Transverse colon (tissue), 4 donors: ENCODE measurements at regions not wholly inside any gene's neighbourhood (a gene's known extent, or its start where the extent isn't known, plus 50 kb on each side); places are given as distances from the start of the nearest gene placed in this dataset.

Experiments used
- DNase-seq: peaks from one replicate; pipeline ENCODE4 v3.0.0-alpha.2; 2019
- H3K27ac ChIP-seq, 4 donors: fragments of 200-600 bp; sonication (generic); 2 replicates each; pipeline ENCODE4 v1.5.1; 2016 to 2018; ENCODE audit warnings: inconsistent platforms in 4 of 4
- H3K27me3 ChIP-seq: fragments of 200-600 bp; sonication (generic); 2 replicates; pipeline ENCODE4 v1.5.1; 2017; ENCODE audit warnings: inconsistent platforms
- H3K36me3 ChIP-seq, 4 donors: fragments of 200-600 bp; sonication (generic); 2 replicates each; pipeline ENCODE4 v1.5.1; 2017 to 2019; ENCODE audit warnings: inconsistent platforms in 4 of 4
- H3K4me1 ChIP-seq, 4 donors: fragments of 200-600 bp; sonication (generic); 2 replicates each; pipeline ENCODE4 v1.5.1; 2017 to 2020; ENCODE audit warnings: inconsistent platforms in 4 of 4
- H3K4me3 ChIP-seq, 4 donors: fragments of 200-600 bp; sonication (generic); 1 replicate in 1 of 4; 2 replicates in 3 of 4; pipeline versions ENCODE4 v1.5.1 to v1.6.1; 2017 to 2019; ENCODE audit warnings: inconsistent platforms in 4 of 4
- H3K9me3 ChIP-seq, 2 donors: fragments of 200-600 bp; sonication (generic); 2 replicates each; pipeline ENCODE4 v1.5.1; 2017 to 2019; ENCODE audit warnings: inconsistent platforms in 2 of 2
- EP300 ChIP-seq: sonication (generic); formaldehyde crosslinking; IDR thresholded peaks from one replicate; pipeline ENCODE4 v1.6.1; 2017; ENCODE audit warnings: antibody characterized with exemption, low read depth
- POLR2A ChIP-seq: fragments of 450-650 bp; IDR thresholded peaks from one replicate; pipeline ENCODE4 v1.6.1; 2016; ENCODE audit warnings: antibody characterized with exemption, mild to moderate bottlenecking, moderate library complexity
- POLR2AphosphoS5 ChIP-seq, 3 donors: sonication (generic); formaldehyde crosslinking; IDR thresholded peaks; one replicate each; pipeline ENCODE4 v1.6.1; 2016; ENCODE audit warnings: antibody characterized with exemption in 3 of 3
- WGBS, 2 donors: methylation state at CpG; one replicate each; pipeline ENCODE4 v1.1.5; 2018; ENCODE audit warnings: low coverage in 1 of 2; 5-methylcytosine and 5-hydroxymethylcytosine counted together
- in situ Hi-C, 4 donors: fragments of 200-750 bp; cut with MboI; loops; one replicate each; pipeline versions ENCODE4 v1.15.0 to v1.15.1; 2017; ENCODE audit warnings: low sequenced_read_pairs in 3 of 4, low pct_ligation_motif_present in 1 of 4, low pct_unique_long_range_greater_than_20kb in 1 of 4
- intact Hi-C: fragments of 100-400 bp; cut with DNase I; formaldehyde crosslinking; loops from one replicate; pipeline ENCODE4 v1.15.1; 2023; ENCODE audit warnings: low total_unique reads
- TF ChIP-seq, protein P1 (sequence below), 5 experiments: fragments of 200-600 bp in 3 of 5; fragments of 450-650 bp in 2 of 5; sonication (generic) in 3 of 5; IDR thresholded peaks; 1 replicate in 2 of 5; 2 replicates in 3 of 5; pipeline ENCODE4 v1.5.1; 2016 to 2017; ENCODE audit warnings: antibody characterized with exemption in 5 of 5, inconsistent platforms in 3 of 5, mild to moderate bottlenecking in 2 of 5, moderate library complexity in 1 of 5

GRCh38 chr4:15349965-15350364 is 77.9 kb upstream of the C1QTNF7 start:
- Histone ChIP-seq H3K27ac (peak overlapping the region in 2 of 4 donors; percentile 18 to 23), H3K4me1 (peaks cover 0 to 4% (median 0%) of the 10 kb centered on the region in 4 donors), H3K4me3 (no peak overlapping the region), H3K9me3 (no peaks in the 10 kb centered on the region), H3K27me3 (no peaks in the 10 kb centered on the region), H3K36me3 (no peaks in the 10 kb centered on the region)
- 100% methylated on average over 1 of the region's 1 CpG; no CpG with 5 or more reads in 1 of the 2 donors for WGBS, 2 donors
- in situ Hi-C loops: no loop called here
- DNase-seq: no peak
- TF ChIP-seq, protein P1, sequence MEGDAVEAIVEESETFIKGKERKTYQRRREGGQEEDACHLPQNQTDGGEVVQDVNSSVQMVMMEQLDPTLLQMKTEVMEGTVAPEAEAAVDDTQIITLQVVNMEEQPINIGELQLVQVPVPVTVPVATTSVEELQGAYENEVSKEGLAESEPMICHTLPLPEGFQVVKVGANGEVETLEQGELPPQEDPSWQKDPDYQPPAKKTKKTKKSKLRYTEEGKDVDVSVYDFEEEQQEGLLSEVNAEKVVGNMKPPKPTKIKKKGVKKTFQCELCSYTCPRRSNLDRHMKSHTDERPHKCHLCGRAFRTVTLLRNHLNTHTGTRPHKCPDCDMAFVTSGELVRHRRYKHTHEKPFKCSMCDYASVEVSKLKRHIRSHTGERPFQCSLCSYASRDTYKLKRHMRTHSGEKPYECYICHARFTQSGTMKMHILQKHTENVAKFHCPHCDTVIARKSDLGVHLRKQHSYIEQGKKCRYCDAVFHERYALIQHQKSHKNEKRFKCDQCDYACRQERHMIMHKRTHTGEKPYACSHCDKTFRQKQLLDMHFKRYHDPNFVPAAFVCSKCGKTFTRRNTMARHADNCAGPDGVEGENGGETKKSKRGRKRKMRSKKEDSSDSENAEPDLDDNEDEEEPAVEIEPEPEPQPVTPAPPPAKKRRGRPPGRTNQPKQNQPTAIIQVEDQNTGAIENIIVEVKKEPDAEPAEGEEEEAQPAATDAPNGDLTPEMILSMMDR (IDR thresholded peaks at IDR 0.05): no peak
- TF ChIP-seq POLR2A (no peak), EP300 (no peak), POLR2AphosphoS5 (IDR thresholded peaks at IDR 0.05) (no peak)
- intact Hi-C loops: no loop called here

GRCh38 chr4:15352524-15352923 is 75.3 kb upstream of the C1QTNF7 start:
- in situ Hi-C loops: no loop called here
- H3K27me3 ChIP-seq: no peaks in the 10 kb centered on the region
- no peaks in the 10 kb centered on the region for H3K4me1 ChIP-seq
- H3K36me3 ChIP-seq: no peaks in the 10 kb centered on the region
- DNase-seq: no peak
- intact Hi-C loops: no loop called here
- H3K27ac ChIP-seq: peak overlapping the region in 3 of 4 donors; percentile 9 to 51 (median 18)
- 67 to 70% methylated on average over 2 of the region's 2 CpGs for WGBS, 2 donors
- no peak overlapping the region for H3K4me3 ChIP-seq
- H3K9me3 ChIP-seq: no peaks in the 10 kb centered on the region
- TF ChIP-seq, protein P1 (IDR thresholded peaks at IDR 0.05): no peak
- no peak for TF ChIP-seq EP300
- no peak for TF ChIP-seq POLR2A

DNA sequence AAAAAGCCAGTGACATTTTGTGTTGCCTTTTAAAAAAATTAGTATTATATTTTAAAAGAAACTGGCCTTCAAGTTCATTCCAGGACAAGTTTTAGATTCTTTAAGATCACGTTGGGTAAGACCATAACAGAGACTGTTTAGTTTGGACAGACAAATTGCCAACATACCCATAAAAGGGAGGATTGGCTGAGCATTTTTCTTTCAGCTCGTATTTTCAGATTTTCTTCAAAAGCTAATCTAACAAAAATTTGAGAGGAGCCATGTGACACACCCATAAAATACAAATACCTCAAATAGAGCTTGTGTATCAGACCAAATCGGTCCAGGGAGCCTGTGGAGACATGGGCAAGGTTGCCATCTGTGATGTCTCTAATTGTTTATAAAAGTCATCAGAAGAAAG is 74.6 kb upstream of the C1QTNF7 start:
- TF ChIP-seq POLR2AphosphoS5 (IDR thresholded peaks at IDR 0.05): no peak
- TF ChIP-seq, protein P1 (IDR thresholded peaks at IDR 0.05): no peak
- TF ChIP-seq EP300: no peak
- no peak for TF ChIP-seq POLR2A
- Histone ChIP-seq H3K27ac (peak overlapping the region; percentile 8 to 51 (median 20)), H3K4me1 (no peaks in the 10 kb centered on the region), H3K27me3 (no peaks in the 10 kb centered on the region), H3K9me3 (no peaks in the 10 kb centered on the region), H3K36me3 (no peaks in the 10 kb centered on the region), H3K4me3 (no peak overlapping the region)
- in situ Hi-C loops (no loop called here), intact Hi-C loops (no loop called here)
- no peak for DNase-seq
- 37 to 41% methylated on average over 3 of the region's 3 CpGs for WGBS, 2 donors

DNA sequence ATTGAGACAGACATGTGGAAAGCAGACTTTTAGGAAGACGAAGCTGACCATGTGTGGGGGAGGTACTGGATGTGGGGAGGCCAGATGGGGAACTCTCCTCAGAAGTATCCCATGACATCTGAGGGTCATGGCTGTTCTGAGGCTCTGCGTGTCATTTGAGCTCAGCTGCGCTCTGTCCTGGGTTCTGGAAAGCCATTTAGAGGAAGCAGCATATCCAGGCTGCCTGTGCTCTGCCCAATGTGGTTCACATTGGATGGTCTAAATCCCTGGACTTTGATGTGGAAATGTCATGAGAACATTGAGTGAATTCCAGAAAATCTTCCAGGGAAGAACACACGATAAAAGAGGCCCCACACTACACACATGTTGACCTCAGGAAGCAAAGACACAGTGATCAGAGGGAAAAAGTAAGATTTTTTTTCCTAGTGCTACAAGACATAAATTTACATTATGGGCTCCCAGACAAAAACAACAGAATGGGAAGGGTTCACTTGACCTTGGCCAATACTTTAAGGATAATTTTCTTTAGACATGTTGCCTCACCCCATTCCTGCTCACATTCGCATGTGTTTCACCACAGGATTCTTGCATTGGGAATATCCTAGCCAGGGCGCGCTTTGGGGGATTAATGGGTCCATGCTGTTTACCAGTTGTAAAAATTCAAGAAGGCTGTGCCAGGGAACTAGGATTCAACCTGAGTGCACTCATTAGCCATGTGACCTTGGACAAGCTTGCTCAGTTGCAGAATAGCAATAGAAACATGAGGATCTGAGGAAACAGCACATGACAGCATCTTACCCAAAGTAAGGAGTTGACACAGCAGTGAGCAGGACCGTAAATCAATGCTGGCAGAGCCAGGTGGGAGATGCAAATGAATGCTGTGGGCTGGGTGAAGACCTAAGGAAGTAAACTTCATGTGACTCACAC is 73.2 kb upstream of the C1QTNF7 start:
- TF ChIP-seq EP300 (no peak), POLR2A (no peak), POLR2AphosphoS5 (IDR thresholded peaks at IDR 0.05) (no peak)
- TF ChIP-seq, protein P1 (IDR thresholded peaks at IDR 0.05): no peak
- no peak for DNase-seq
- Histone ChIP-seq H3K27ac (peak overlapping the region in 2 of 4 donors; percentile 31 to 51), H3K9me3 (no peaks in the 10 kb centered on the region), H3K4me3 (no peak overlapping the region), H3K4me1 (no peaks in the 10 kb centered on the region), H3K36me3 (no peaks in the 10 kb centered on the region), H3K27me3 (no peaks in the 10 kb centered on the region)
- intact Hi-C loops: no loop called here
- 69 to 70% methylated on average over 7 to 8 of the region's 8 CpGs for WGBS, 2 donors
- in situ Hi-C loops: no loop called here
